HG02763 (cell line): ENCODE measurements at regions not wholly inside any gene's neighbourhood (a gene's known extent, or its start where the extent isn't known, plus 50 kb on each side); places are given as distances from the start of the nearest gene placed in this dataset.

Experiments
- ATAC-seq: cut with Tn5 transposase; IDR thresholded peaks from one replicate; pipeline ENCODE4 v1.9.1; 2021; ENCODE audit warnings: mild to moderate bottlenecking, moderate library complexity; ENCODE audit not compliant: unreplicated experiment

GRCh38 chr6:65819152-65819551 is 112.1 kb upstream of the EYS start:
- ATAC-seq, result no peak

- no peak for ATAC-seq
Measured at GRCh38 chr6:65818576-65818975, 111.5 kb upstream of the EYS start.

GRCh38 chr6:65816991-65817390 is 110.0 kb upstream of the EYS start:
- ATAC-seq, result no peak

- ATAC-seq, result no peak
Measured at GRCh38 chr6:65814071-65814470, 107.0 kb upstream of the EYS start.

GRCh38 chr6:65803186-65803585 is 96.2 kb upstream of the EYS start:
- no peak for ATAC-seq

- ATAC-seq, result no peak
Measured at GRCh38 chr6:65799389-65799788, 92.4 kb upstream of the EYS start.

- no peak for ATAC-seq
Measured at GRCh38 chr6:65798280-65799014, 91.4 kb upstream of the EYS start.

GRCh38 chr6:65790666-65791065 is 83.6 kb upstream of the EYS start:
- no peak for ATAC-seq

- no peak for ATAC-seq
Measured at GRCh38 chr6:65787787-65788186, 80.8 kb upstream of the EYS start.

GRCh38 chr6:65786815-65787214 is 79.8 kb upstream of the EYS start:
- ATAC-seq, result no peak

- ATAC-seq, result no peak
Measured at GRCh38 chr6:65780691-65781090, 73.7 kb upstream of the EYS start.

GRCh38 chr6:65776332-65776731 is 69.3 kb upstream of the EYS start:
- no peak for ATAC-seq

- ATAC-seq, result no peak
Measured at GRCh38 chr6:65771946-65772345, 64.9 kb upstream of the EYS start.

- no peak for ATAC-seq
Measured at GRCh38 chr6:65761890-65762289, 54.9 kb upstream of the EYS start.

- no peak for ATAC-seq
Measured at GRCh38 chr6:65760285-65760684, 53.3 kb upstream of the EYS start.
